ENCODE measurements at regions not wholly inside any gene's neighbourhood (a gene's known extent, or its start where the extent isn't known, plus 50 kb on each side); places are given as distances from the start of the nearest gene placed in this dataset.
A peak's percentile ranks its signal among the peaks of the same experiment; 100 is the strongest.
"Not testable (repeated sequence)": the region's sequence is repeated elsewhere in the genome, so short reads cannot be mapped to it uniquely, and the experiment has no call there.

GRCh38 chr10:118871244-118871865 is 116.6 kb upstream of the CACUL1 start:
- no peak for DNase-seq (ENCODE audit: low spot score)

GRCh38 chr10:118873091-118873737 is 118.4 kb upstream of the CACUL1 start:
- no peak for DNase-seq (ENCODE audit: low spot score)

GRCh38 chr10:118873738-118874105 is 119.0 kb upstream of the CACUL1 start:
- DNase-seq (ENCODE audit: low spot score), result no peak

- DNase-seq (ENCODE audit: low spot score), result no peak
Measured at GRCh38 chr10:118874171-118874570, 119.4 kb upstream of the CACUL1 start.

GRCh38 chr10:118875087-118875486 is 120.3 kb upstream of the CACUL1 start:
- no peak for DNase-seq (ENCODE audit: low spot score)

- DNase-seq (ENCODE audit: low spot score), result no peak
Measured at GRCh38 chr10:118882741-118883140, 128.0 kb upstream of the CACUL1 start.

GRCh38 chr10:118892255-118892654 is 137.3 kb upstream of the NANOS1 start:
- no peak for DNase-seq (ENCODE audit: low spot score)

- DNase-seq (ENCODE audit: low spot score), result not testable (repeated sequence)
Measured at GRCh38 chr10:118894891-118895290, 134.6 kb upstream of the NANOS1 start.

GRCh38 chr10:118900617-118901016 is 128.9 kb upstream of the NANOS1 start:
- no peak for DNase-seq (ENCODE audit: low spot score)

- no peak for DNase-seq (ENCODE audit: low spot score)
Measured at GRCh38 chr10:118901380-118901779, 128.1 kb upstream of the NANOS1 start.

GRCh38 chr10:118901906-118902305 is 127.6 kb upstream of the NANOS1 start:
- DNase-seq (ENCODE audit: low spot score), result no peak

- not testable (repeated sequence) for DNase-seq (ENCODE audit: low spot score)
Measured at GRCh38 chr10:118902656-118903055, 126.9 kb upstream of the NANOS1 start.

GRCh38 chr10:118903251-118903650 is 126.3 kb upstream of the NANOS1 start:
- DNase-seq (ENCODE audit: low spot score), result no peak

- no peak for DNase-seq (ENCODE audit: low spot score)
Measured at GRCh38 chr10:118903691-118904090, 125.8 kb upstream of the NANOS1 start.

- no peak for DNase-seq (ENCODE audit: low spot score)
Measured at GRCh38 chr10:118904286-118904685, 125.2 kb upstream of the NANOS1 start.

- no peak for DNase-seq (ENCODE audit: low spot score)
Measured at GRCh38 chr10:118907051-118907450, 122.5 kb upstream of the NANOS1 start.

GRCh38 chr10:118908557-118909256 is 120.8 kb upstream of the NANOS1 start:
- DNase-seq (ENCODE audit: low spot score), result no peak

- no peak for DNase-seq (ENCODE audit: low spot score)
Measured at GRCh38 chr10:118910702-118911101, 118.8 kb upstream of the NANOS1 start.

GRCh38 chr10:118911363-118911762 is 118.2 kb upstream of the NANOS1 start:
- DNase-seq (ENCODE audit: low spot score), result peak; percentile 4

GRCh38 chr10:118912961-118913600 is 116.4 kb upstream of the NANOS1 start:
- no peak for DNase-seq (ENCODE audit: low spot score)

GRCh38 chr10:118913825-118914224 is 115.7 kb upstream of the NANOS1 start:
- no peak for DNase-seq (ENCODE audit: low spot score)

GRCh38 chr10:118914629-118915028 is 114.9 kb upstream of the NANOS1 start:
- no peak for DNase-seq (ENCODE audit: low spot score)

- DNase-seq (ENCODE audit: low spot score), result no peak
Measured at GRCh38 chr10:118915161-118915560, 114.4 kb upstream of the NANOS1 start.

Data from RKO (cell line).